GM19324 (cell line): ENCODE measurements at regions not wholly inside any gene's neighbourhood (a gene's known extent, or its start where the extent isn't known, plus 50 kb on each side); places are given as distances from the start of the nearest gene placed in this dataset.
"Not testable (repeated sequence)": the region's sequence is repeated elsewhere in the genome, so short reads cannot be mapped to it uniquely, and the experiment has no call there.

ENCODE experiments used
- ATAC-seq: cut with Tn5 transposase; IDR thresholded peaks from one replicate; pipeline ENCODE4 v1.9.1; 2021; ENCODE audit warnings: mild to moderate bottlenecking, moderate library complexity; ENCODE audit not compliant: unreplicated experiment, low FRiP score

- no peak for ATAC-seq
Observed at GRCh38 chr21:19029816-19030215, 626.2 kb upstream of the TMPRSS15 start.

- ATAC-seq: no peak
Observed at GRCh38 chr21:19031953-19032352, 628.4 kb upstream of the TMPRSS15 start.

GRCh38 chr21:19034041-19034440, 630.5 kb upstream of the TMPRSS15 start:
- ATAC-seq: no peak

GRCh38 chr21:19034560-19034959, 631.0 kb upstream of the TMPRSS15 start:
- ATAC-seq: no peak

GRCh38 chr21:19045876-19046275, 642.3 kb upstream of the TMPRSS15 start:
- ATAC-seq: no peak

- no peak for ATAC-seq
Observed at GRCh38 chr21:19048098-19048672, 644.6 kb upstream of the TMPRSS15 start.

- ATAC-seq: no peak
Observed at GRCh38 chr21:19049567-19049966, 646.0 kb upstream of the TMPRSS15 start.

GRCh38 chr21:19065164-19065563, 661.6 kb upstream of the TMPRSS15 start:
- ATAC-seq: no peak

- ATAC-seq: no peak
Observed at GRCh38 chr21:19076031-19076430, 672.4 kb upstream of the TMPRSS15 start.

GRCh38 chr21:19109694-19110093, 706.1 kb upstream of the TMPRSS15 start:
- ATAC-seq: no peak

GRCh38 chr21:19119259-19119658, 715.7 kb upstream of the TMPRSS15 start:
- not testable (repeated sequence) for ATAC-seq

- ATAC-seq: no peak
Observed at GRCh38 chr21:19120591-19120990, 717.0 kb upstream of the TMPRSS15 start.

GRCh38 chr21:19122356-19122755, 718.8 kb upstream of the TMPRSS15 start:
- ATAC-seq: no peak

GRCh38 chr21:19123053-19123452, 719.5 kb upstream of the TMPRSS15 start:
- no peak for ATAC-seq

- ATAC-seq: no peak
Observed at GRCh38 chr21:19123525-19123924, 719.9 kb upstream of the TMPRSS15 start.

- no peak for ATAC-seq
Observed at GRCh38 chr21:19124691-19125090, 721.1 kb upstream of the TMPRSS15 start.

- ATAC-seq: no peak
Observed at GRCh38 chr21:19130379-19131028, 726.9 kb upstream of the TMPRSS15 start.

- ATAC-seq: no peak
Observed at GRCh38 chr21:19141511-19141910, 737.9 kb upstream of the TMPRSS15 start.

GRCh38 chr21:19145682-19146293, 742.2 kb upstream of the TMPRSS15 start:
- ATAC-seq: no peak

GRCh38 chr21:19148056-19148455, 744.5 kb upstream of the TMPRSS15 start:
- no peak for ATAC-seq

GRCh38 chr21:19171585-19171984, 768.0 kb upstream of the TMPRSS15 start:
- no peak for ATAC-seq

- no peak for ATAC-seq
Observed at GRCh38 chr21:19181604-19182140, 778.1 kb upstream of the TMPRSS15 start.
